Loucy (cell line): ENCODE measurements at regions not wholly inside any gene's neighbourhood (a gene's known extent, or its start where the extent isn't known, plus 50 kb on each side); places are given as distances from the start of the nearest gene placed in this dataset.

ENCODE experiments used
- CTCF ChIP-seq: fragments of 200-600 bp; sonication (generic); conservative IDR thresholded peaks from 2 replicates; pipeline ENCODE4 v1.5.1; 2014; ENCODE audit warnings: mild to moderate bottlenecking, antibody characterized with exemption, low read length
- EZH2phosphoT487 ChIP-seq: fragments of 200-600 bp; IDR thresholded peaks from 2 replicates; pipeline ENCODE4 v1.6.1; 2018; ENCODE audit warnings: antibody characterized with exemption, mild to moderate bottlenecking, moderate library complexity, borderline replicate concordance

- TF ChIP-seq CTCF (no peak), EZH2phosphoT487 (no peak)
These were observed 208.4 kb upstream of the CCDC150 start for GRCh38 chr2:196431076-196431475.
